AG10803 (cell line): ENCODE measurements at regions not wholly inside any gene's neighbourhood (a gene's known extent, or its start where the extent isn't known, plus 50 kb on each side); places are given as distances from the start of the nearest gene placed in this dataset.

Experiments
- DNase-seq: peaks from one replicate; pipeline ENCODE4 v3.0.0; 2010; ENCODE audit warnings: low read depth
- H3K4me3 ChIP-seq: 2 replicates; pipeline ENCODE4 v1.5.1; 2011; ENCODE audit warnings: mild to moderate bottlenecking, low read length, control low read depth
- CTCF ChIP-seq: conservative IDR thresholded peaks from 2 replicates; pipeline ENCODE4 v1.5.1; 2011; ENCODE audit warnings: mild to moderate bottlenecking, low read length, control low read depth, inconsistent platforms

DNA sequence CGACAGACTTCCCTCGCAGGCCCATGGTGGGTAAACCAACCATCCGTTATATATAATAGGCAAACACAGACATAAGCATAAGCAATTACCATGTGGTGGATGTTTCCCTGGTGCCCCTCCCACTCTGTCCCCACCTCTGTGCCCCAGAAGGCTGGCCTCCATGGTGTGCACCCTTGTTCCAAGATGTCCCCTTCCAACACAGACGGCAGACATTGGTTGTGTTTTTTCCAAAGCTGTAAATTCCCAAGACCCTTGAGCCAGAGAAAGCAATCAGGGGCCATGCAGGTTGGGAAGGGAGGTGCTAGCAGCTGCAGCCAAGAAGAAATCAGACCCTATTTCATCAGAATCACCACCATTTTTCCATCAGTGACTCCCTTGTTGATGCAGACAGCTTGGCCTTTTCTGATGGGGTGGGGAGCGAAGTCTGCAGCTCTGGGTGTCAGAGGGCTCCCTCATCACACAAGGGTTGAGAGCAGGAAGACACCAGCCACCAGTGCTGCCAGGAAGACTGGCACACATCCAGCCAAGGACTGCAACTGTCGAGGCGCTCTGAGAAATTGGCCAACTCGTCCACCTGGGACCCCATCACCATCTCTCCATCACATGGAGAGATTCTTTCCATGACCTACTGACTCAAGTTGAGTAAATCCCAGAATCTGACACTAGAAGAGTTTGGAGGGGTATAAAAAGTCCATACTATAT, 86.8 kb upstream of the CHST15 start:
- TF ChIP-seq CTCF = no peak
- H3K4me3 ChIP-seq = no peak overlapping the region
- DNase-seq = no peak

DNA sequence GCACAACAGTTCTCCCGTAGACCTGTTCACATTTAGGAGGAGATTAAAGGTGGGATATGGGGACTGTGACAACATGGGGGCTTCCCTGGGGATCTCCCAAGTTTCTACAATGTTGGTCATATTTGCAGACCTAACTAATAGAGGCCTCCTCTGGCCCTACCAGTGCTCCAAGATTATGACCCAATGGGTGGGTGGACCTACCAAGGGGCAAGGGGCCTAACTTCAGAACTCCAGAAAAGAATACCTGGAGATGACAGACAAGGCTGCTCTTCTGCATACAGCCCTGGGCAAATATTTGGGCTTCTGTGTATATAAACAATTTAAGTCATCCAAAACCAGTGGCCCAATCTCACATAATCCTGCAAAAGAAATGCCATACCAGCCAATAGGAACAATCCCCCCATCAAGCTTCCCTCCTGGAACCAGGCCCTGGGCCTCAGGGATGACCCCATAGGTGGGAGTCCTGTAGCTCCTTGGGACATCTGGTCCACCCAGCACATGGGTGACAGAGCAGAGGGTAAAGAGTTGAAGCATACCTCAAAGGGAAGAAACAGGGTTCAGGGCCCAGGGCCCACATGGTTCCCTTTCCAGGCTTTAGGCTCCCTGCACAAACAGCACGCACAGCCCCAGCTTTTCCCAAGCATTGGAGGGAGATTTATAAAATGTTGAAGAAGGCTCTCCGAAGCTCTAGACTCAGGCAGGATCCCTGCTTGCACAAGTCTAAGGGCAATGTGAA, 86.1 kb upstream of the CHST15 start:
- no peak for DNase-seq
- TF ChIP-seq CTCF = no peak

DNA sequence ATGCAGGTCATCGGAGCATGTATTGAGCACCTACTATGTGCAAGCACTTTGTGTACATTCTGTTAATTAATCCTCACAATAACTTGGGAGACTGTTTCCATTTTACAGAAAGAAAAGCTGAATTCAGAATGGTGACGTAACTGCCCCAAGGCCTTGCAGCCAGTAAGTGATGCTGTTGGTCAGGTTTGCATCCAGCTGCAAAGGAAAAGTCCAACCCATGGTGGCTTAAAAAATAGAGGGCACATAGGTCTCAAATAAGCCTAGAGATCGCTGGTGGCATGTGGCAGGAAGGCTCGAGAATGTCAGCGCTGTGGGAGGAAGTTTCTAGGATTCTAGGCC, 83.8 kb upstream of the CHST15 start:
- H3K4me3 ChIP-seq = no peak overlapping the region
- no peak for TF ChIP-seq CTCF
- DNase-seq = no peak

More for the DNA sequence above, 86.1 kb upstream of the CHST15 start:
- H3K4me3 ChIP-seq = no peak overlapping the region

GRCh38 chr10:124176349-124177179, 83.2 kb upstream of the CHST15 start:
- no peak for DNase-seq

GRCh38 chr10:124175701-124176348, 82.4 kb upstream of the CHST15 start:
- no peak for DNase-seq
- no peak overlapping the region for H3K4me3 ChIP-seq
- no peak for TF ChIP-seq CTCF

More at GRCh38 chr10:124176349-124177179, 83.2 kb upstream of the CHST15 start:
- H3K4me3 ChIP-seq = no peak overlapping the region
- no peak for TF ChIP-seq CTCF

GRCh38 chr10:124174673-124175645, 81.6 kb upstream of the CHST15 start:
- TF ChIP-seq CTCF = no peak

More at GRCh38 chr10:124174673-124175645, 81.6 kb upstream of the CHST15 start:
- no peak overlapping the region for H3K4me3 ChIP-seq
- peak; percentile 12 for DNase-seq
